Liver (tissue), 8 donors: ENCODE measurements at regions not wholly inside any gene's neighbourhood (a gene's known extent, or its start where the extent isn't known, plus 50 kb on each side); places are given as distances from the start of the nearest gene placed in this dataset.

Experiments
- DNase-seq: peaks from one replicate; pipeline ENCODE4 v3.0.0-alpha.2; 2017; ENCODE audit warnings: low spot score
- H3K27ac ChIP-seq, 2 donors: one replicate each; pipeline ENCODE4 v1.7.0; 2013; ENCODE audit warnings: inconsistent platforms in 2 of 2, low read length in 2 of 2, control low read depth in 1 of 2, low read depth in 1 of 2, mild to moderate bottlenecking in 1 of 2
- H3K27me3 ChIP-seq, 4 donors: one replicate each; pipeline versions ENCODE4 v1.6.1 to v1.7.0; 2013; ENCODE audit warnings: low read length in 3 of 4, inconsistent platforms in 1 of 4, mild to moderate bottlenecking in 1 of 4, moderate library complexity in 1 of 4; ENCODE audit not compliant: control insufficient read depth in 4 of 4, insufficient read depth in 4 of 4
- H3K36me3 ChIP-seq, 4 donors: one replicate each; pipeline versions ENCODE4 v1.6.1 to v1.7.0; 2013; ENCODE audit warnings: low read length in 3 of 4, mild to moderate bottlenecking in 3 of 4, low read depth in 1 of 4, moderate library complexity in 1 of 4; ENCODE audit not compliant: control insufficient read depth in 4 of 4, insufficient read depth in 3 of 4
- H3K4me1 ChIP-seq, 4 donors: one replicate each; pipeline versions ENCODE4 v1.6.1 to v1.7.0; 2013; ENCODE audit warnings: low read length in 3 of 4, mild to moderate bottlenecking in 3 of 4, moderate library complexity in 1 of 4; ENCODE audit not compliant: control insufficient read depth in 4 of 4, insufficient read depth in 4 of 4
- H3K4me3 ChIP-seq, 3 donors: one replicate each; pipeline versions ENCODE4 v1.6.1 to v1.7.0; 2013; ENCODE audit warnings: low read length in 3 of 3, control low read depth in 1 of 3, low read depth in 1 of 3, mild to moderate bottlenecking in 1 of 3
- H3K9ac ChIP-seq, 2 donors: one replicate each; pipeline ENCODE4 v1.7.0; 2013; ENCODE audit warnings: low read length in 2 of 2, mild to moderate bottlenecking in 2 of 2, moderate library complexity in 2 of 2, control low read depth in 1 of 2, low read depth in 1 of 2
- H3K9me3 ChIP-seq, 4 donors: one replicate each; pipeline versions ENCODE4 v1.6.1 to v1.7.0; 2013; ENCODE audit warnings: low read length in 3 of 4; ENCODE audit not compliant: control insufficient read depth in 4 of 4
- ATF3 ChIP-seq: IDR thresholded peaks from 2 replicates; pipeline ENCODE4 v1.6.1; 2016; ENCODE audit warnings: antibody characterized with exemption
- EGR1 ChIP-seq, 2 donors: IDR thresholded peaks; 2 replicates each; pipeline ENCODE4 v1.6.1; 2016 to 2018; ENCODE audit warnings: antibody characterized with exemption in 2 of 2, low read depth in 2 of 2
- FOXA1 ChIP-seq: IDR thresholded peaks from 2 replicates; pipeline ENCODE4 v1.6.1; 2016; ENCODE audit warnings: antibody characterized with exemption
- GABPA ChIP-seq, 2 donors: IDR thresholded peaks in 1 of 2; conservative IDR thresholded peaks in 1 of 2; 2 replicates each; pipeline ENCODE4 v1.6.1; 2016; ENCODE audit warnings: antibody characterized with exemption in 2 of 2, mild to moderate bottlenecking in 1 of 2, moderate library complexity in 1 of 2
- HNF4A ChIP-seq, 2 donors: conservative IDR thresholded peaks; 2 replicates each; pipeline ENCODE4 v1.6.1; 2016; ENCODE audit warnings: antibody characterized with exemption in 2 of 2, mild to moderate bottlenecking in 2 of 2
- HNF4G ChIP-seq: IDR thresholded peaks from 2 replicates; pipeline ENCODE4 v1.6.1; 2016; ENCODE audit warnings: antibody characterized with exemption
- JUND ChIP-seq, 2 donors: IDR thresholded peaks; 2 replicates each; pipeline ENCODE4 v1.6.1; 2016; ENCODE audit warnings: antibody characterized with exemption in 2 of 2
- MAX ChIP-seq: IDR thresholded peaks from 2 replicates; pipeline ENCODE4 v1.6.1; 2016; ENCODE audit warnings: antibody characterized with exemption
- NR2F2 ChIP-seq: IDR thresholded peaks from 2 replicates; pipeline ENCODE4 v1.6.1; 2016; ENCODE audit warnings: antibody characterized with exemption
- RAD21 ChIP-seq, 2 donors: IDR thresholded peaks; 2 replicates each; pipeline ENCODE4 v1.6.1; 2016; ENCODE audit warnings: antibody characterized with exemption in 2 of 2, mild to moderate bottlenecking in 2 of 2
- REST ChIP-seq: IDR thresholded peaks from 2 replicates; pipeline ENCODE4 v1.6.1; 2016; ENCODE audit warnings: antibody characterized with exemption, mild to moderate bottlenecking
- RXRA ChIP-seq, 2 donors: IDR thresholded peaks; 2 replicates each; pipeline ENCODE4 v1.6.1; 2017 to 2018; ENCODE audit warnings: antibody characterized with exemption in 2 of 2, mild to moderate bottlenecking in 1 of 2
- SP1 ChIP-seq: IDR thresholded peaks from 2 replicates; pipeline ENCODE4 v1.6.1; 2018; ENCODE audit warnings: antibody characterized with exemption, mild to moderate bottlenecking
- TAF1 ChIP-seq: conservative IDR thresholded peaks from 2 replicates; pipeline ENCODE4 v1.6.1; 2016; ENCODE audit warnings: antibody characterized with exemption, mild to moderate bottlenecking
- YY1 ChIP-seq: IDR thresholded peaks from 2 replicates; pipeline ENCODE4 v1.6.1; 2016; ENCODE audit warnings: antibody characterized with exemption, mild to moderate bottlenecking
- WGBS: extraction: QIAGEN DNeasy Blood & Tissue Kit; methylation state at CpG from one replicate; pipeline ENCODE4 v1.1.7; 2013; 5-methylcytosine and 5-hydroxymethylcytosine counted together
- TF ChIP-seq, protein P1 (sequence below): IDR thresholded peaks from 2 replicates; pipeline ENCODE4 v1.6.1; 2016; ENCODE audit warnings: antibody characterized with exemption
- TF ChIP-seq, protein P2 (sequence below): fragments of 150-350 bp; IDR thresholded peaks from 2 replicates; pipeline ENCODE4 v1.5.1; 2017; ENCODE audit warnings: improper control_type of control experiment, low read depth, low read length; ENCODE audit not compliant: missing input control
- donor health status: healthy.
- donor health status: healthy.
- donor health status: healthy.
- donor health status: healthy.
- donor health status: healthy.

GRCh38 chr7:125010540-125010939, 80.9 kb upstream of the POT1 start:
- H3K27ac ChIP-seq: no peak overlapping the region
- DNase-seq: no peak
- no peaks in the 10 kb centered on the region for H3K4me1 ChIP-seq

GRCh38 chr7:124996778-124997177, 67.2 kb upstream of the POT1 start:
- no peak overlapping the region for H3K9ac ChIP-seq
- H3K36me3 ChIP-seq: no peaks in the 10 kb centered on the region
- WGBS: 81% methylated on average over 4 of the region's 4 CpGs
- H3K27ac ChIP-seq: no peak overlapping the region
- DNase-seq: no peak
- H3K4me1 ChIP-seq: no peaks in the 10 kb centered on the region
- no peak for TF ChIP-seq RAD21 (IDR thresholded peaks at IDR 0.05)
- TF ChIP-seq, protein P1, sequence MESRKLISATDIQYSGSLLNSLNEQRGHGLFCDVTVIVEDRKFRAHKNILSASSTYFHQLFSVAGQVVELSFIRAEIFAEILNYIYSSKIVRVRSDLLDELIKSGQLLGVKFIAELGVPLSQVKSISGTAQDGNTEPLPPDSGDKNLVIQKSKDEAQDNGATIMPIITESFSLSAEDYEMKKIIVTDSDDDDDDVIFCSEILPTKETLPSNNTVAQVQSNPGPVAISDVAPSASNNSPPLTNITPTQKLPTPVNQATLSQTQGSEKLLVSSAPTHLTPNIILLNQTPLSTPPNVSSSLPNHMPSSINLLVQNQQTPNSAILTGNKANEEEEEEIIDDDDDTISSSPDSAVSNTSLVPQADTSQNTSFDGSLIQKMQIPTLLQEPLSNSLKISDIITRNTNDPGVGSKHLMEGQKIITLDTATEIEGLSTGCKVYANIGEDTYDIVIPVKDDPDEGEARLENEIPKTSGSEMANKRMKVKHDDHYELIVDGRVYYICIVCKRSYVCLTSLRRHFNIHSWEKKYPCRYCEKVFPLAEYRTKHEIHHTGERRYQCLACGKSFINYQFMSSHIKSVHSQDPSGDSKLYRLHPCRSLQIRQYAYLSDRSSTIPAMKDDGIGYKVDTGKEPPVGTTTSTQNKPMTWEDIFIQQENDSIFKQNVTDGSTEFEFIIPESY: no peak
- no peak for TF ChIP-seq NR2F2
- TF ChIP-seq MAX: no peak
- TF ChIP-seq EGR1 (IDR thresholded peaks at IDR 0.05; ENCODE audit: low read depth in 2 of 2): no peak
- TF ChIP-seq HNF4G: no peak
- TF ChIP-seq HNF4A (conservative IDR thresholded peaks at IDR 0.05): no peak
- no peak for TF ChIP-seq ATF3
- TF ChIP-seq YY1: no peak
- no peak for TF ChIP-seq REST
- TF ChIP-seq TAF1: no peak
- TF ChIP-seq JUND (IDR thresholded peaks at IDR 0.05): no peak
- no peak for TF ChIP-seq SP1
- TF ChIP-seq, protein P2, sequence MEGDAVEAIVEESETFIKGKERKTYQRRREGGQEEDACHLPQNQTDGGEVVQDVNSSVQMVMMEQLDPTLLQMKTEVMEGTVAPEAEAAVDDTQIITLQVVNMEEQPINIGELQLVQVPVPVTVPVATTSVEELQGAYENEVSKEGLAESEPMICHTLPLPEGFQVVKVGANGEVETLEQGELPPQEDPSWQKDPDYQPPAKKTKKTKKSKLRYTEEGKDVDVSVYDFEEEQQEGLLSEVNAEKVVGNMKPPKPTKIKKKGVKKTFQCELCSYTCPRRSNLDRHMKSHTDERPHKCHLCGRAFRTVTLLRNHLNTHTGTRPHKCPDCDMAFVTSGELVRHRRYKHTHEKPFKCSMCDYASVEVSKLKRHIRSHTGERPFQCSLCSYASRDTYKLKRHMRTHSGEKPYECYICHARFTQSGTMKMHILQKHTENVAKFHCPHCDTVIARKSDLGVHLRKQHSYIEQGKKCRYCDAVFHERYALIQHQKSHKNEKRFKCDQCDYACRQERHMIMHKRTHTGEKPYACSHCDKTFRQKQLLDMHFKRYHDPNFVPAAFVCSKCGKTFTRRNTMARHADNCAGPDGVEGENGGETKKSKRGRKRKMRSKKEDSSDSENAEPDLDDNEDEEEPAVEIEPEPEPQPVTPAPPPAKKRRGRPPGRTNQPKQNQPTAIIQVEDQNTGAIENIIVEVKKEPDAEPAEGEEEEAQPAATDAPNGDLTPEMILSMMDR: no peak
- no peaks in the 10 kb centered on the region for H3K9me3 ChIP-seq
- no peaks in the 10 kb centered on the region for H3K27me3 ChIP-seq
- H3K4me3 ChIP-seq: no peak overlapping the region

More at GRCh38 chr7:125010540-125010939, 80.9 kb upstream of the POT1 start:
- H3K27me3 ChIP-seq: no peaks in the 10 kb centered on the region
- no peaks in the 10 kb centered on the region for H3K9me3 ChIP-seq
- WGBS: 88% methylated on average over 1 of the region's 1 CpG
- H3K9ac ChIP-seq: no peak overlapping the region
- TF ChIP-seq YY1 (no peak), RAD21 (IDR thresholded peaks at IDR 0.05) (no peak), GABPA (IDR thresholded peaks at IDR 0.05 in 1 of 2, conservative IDR thresholded peaks at IDR 0.05 in 1 of 2) (no peak), FOXA1 (no peak), RXRA (IDR thresholded peaks at IDR 0.05) (no peak), JUND (IDR thresholded peaks at IDR 0.05) (no peak), TAF1 (no peak), NR2F2 (no peak), SP1 (no peak)
- TF ChIP-seq, protein P2: no peak
- TF ChIP-seq, protein P1: no peak
- H3K36me3 ChIP-seq: no peaks in the 10 kb centered on the region
- H3K4me3 ChIP-seq: no peak overlapping the region
